ENCODE measurements at regions not wholly inside any gene's neighbourhood (a gene's known extent, or its start where the extent isn't known, plus 50 kb on each side); places are given as distances from the start of the nearest gene placed in this dataset.

GRCh38 chr18:38900445-38900844, 1334.8 kb upstream of the CELF4 start:
- Histone ChIP-seq H3K36me3 (ENCODE audit: control insufficient read depth in 4 of 4, insufficient read depth in 3 of 4, low read depth in 1 of 4, low read length in 3 of 4) (no peaks in the 10 kb centered on the region), H3K27ac (ENCODE audit: low read depth in 1 of 2, low read length in 2 of 2) (no peak overlapping the region), H3K4me1 (ENCODE audit: control insufficient read depth in 4 of 4, insufficient read depth in 4 of 4, low read length in 3 of 4) (no peaks in the 10 kb centered on the region), H3K9ac (ENCODE audit: low read depth in 1 of 2, low read length in 2 of 2) (no peak overlapping the region), H3K9me3 (ENCODE audit: control insufficient read depth in 4 of 4, low read length in 3 of 4) (no peaks in the 10 kb centered on the region), H3K27me3 (ENCODE audit: control insufficient read depth in 4 of 4, insufficient read depth in 4 of 4, low read length in 3 of 4) (peaks cover 0 to 3% (median 0%) of the 10 kb centered on the region in 4 donors), H3K4me3 (ENCODE audit: low read depth in 1 of 3, low read length in 3 of 3) (no peak overlapping the region)
- WGBS: 85% methylated on average over 4 of the region's 4 CpGs
- no peak for TF ChIP-seq HNF4A (conservative IDR thresholded peaks at IDR 0.05)
- TF ChIP-seq YY1 (IDR thresholded peaks at IDR 0.05): no peak
- no peak for TF ChIP-seq NR2F2 (IDR thresholded peaks at IDR 0.05)
- no peak for TF ChIP-seq FOXA2 (IDR thresholded peaks at IDR 0.05)
- no peak for TF ChIP-seq SP1 (IDR thresholded peaks at IDR 0.05)
- no peak for TF ChIP-seq EGR1 (IDR thresholded peaks at IDR 0.05; ENCODE audit: low read depth in 2 of 2)
- no peak for TF ChIP-seq ZBTB33 (IDR thresholded peaks at IDR 0.05)
- no peak for TF ChIP-seq ATF3 (IDR thresholded peaks at IDR 0.05)
- TF ChIP-seq RXRA (IDR thresholded peaks at IDR 0.05): no peak
- TF ChIP-seq CTCF (IDR thresholded peaks at IDR 0.05; ENCODE audit: low read depth, low read length, missing input control): no peak
- no peak for DNase-seq (ENCODE audit: low spot score)

GRCh38 chr18:38900031-38900430, 1334.4 kb upstream of the CELF4 start:
- Histone ChIP-seq H3K27ac (ENCODE audit: low read depth in 1 of 2, low read length in 2 of 2) (no peak overlapping the region), H3K4me3 (ENCODE audit: low read depth in 1 of 3, low read length in 3 of 3) (no peak overlapping the region), H3K27me3 (ENCODE audit: control insufficient read depth in 4 of 4, insufficient read depth in 4 of 4, low read length in 3 of 4) (peaks cover 0 to 3% (median 0%) of the 10 kb centered on the region in 4 donors), H3K36me3 (ENCODE audit: control insufficient read depth in 4 of 4, insufficient read depth in 3 of 4, low read depth in 1 of 4, low read length in 3 of 4) (no peaks in the 10 kb centered on the region), H3K4me1 (ENCODE audit: control insufficient read depth in 4 of 4, insufficient read depth in 4 of 4, low read length in 3 of 4) (no peaks in the 10 kb centered on the region), H3K9ac (ENCODE audit: low read depth in 1 of 2, low read length in 2 of 2) (no peak overlapping the region), H3K9me3 (ENCODE audit: control insufficient read depth in 4 of 4, low read length in 3 of 4) (no peaks in the 10 kb centered on the region)
- WGBS: 87% methylated on average over 2 of the region's 2 CpGs
- no peak for DNase-seq (ENCODE audit: low spot score)
- no peak for TF ChIP-seq CTCF (IDR thresholded peaks at IDR 0.05; ENCODE audit: low read depth, low read length, missing input control)

GRCh38 chr18:38899252-38899651, 1333.7 kb upstream of the CELF4 start:
- no peaks in the 10 kb centered on the region for H3K36me3 ChIP-seq (ENCODE audit: control insufficient read depth in 4 of 4, insufficient read depth in 3 of 4, low read depth in 1 of 4, low read length in 3 of 4)
- no peak overlapping the region for H3K27ac ChIP-seq (ENCODE audit: low read depth in 1 of 2, low read length in 2 of 2)
- no peak for TF ChIP-seq GABPA (IDR thresholded peaks at IDR 0.05 in 1 of 2, conservative IDR thresholded peaks at IDR 0.05 in 1 of 2)
- TF ChIP-seq FOXA2 (IDR thresholded peaks at IDR 0.05): no peak
- TF ChIP-seq ATF3 (IDR thresholded peaks at IDR 0.05): no peak
- no peak overlapping the region for H3K9ac ChIP-seq (ENCODE audit: low read depth in 1 of 2, low read length in 2 of 2)
- H3K4me3 ChIP-seq (ENCODE audit: low read depth in 1 of 3, low read length in 3 of 3): no peak overlapping the region
- WGBS: 77% methylated on average over 2 of the region's 2 CpGs
- peaks cover 0 to 3% (median 0%) of the 10 kb centered on the region in 4 donors for H3K27me3 ChIP-seq (ENCODE audit: control insufficient read depth in 4 of 4, insufficient read depth in 4 of 4, low read length in 3 of 4)
- DNase-seq (ENCODE audit: low spot score): no peak
- H3K9me3 ChIP-seq (ENCODE audit: control insufficient read depth in 4 of 4, low read length in 3 of 4): no peaks in the 10 kb centered on the region
- H3K4me1 ChIP-seq (ENCODE audit: control insufficient read depth in 4 of 4, insufficient read depth in 4 of 4, low read length in 3 of 4): no peaks in the 10 kb centered on the region

Measured in liver (tissue), 8 donors.